ENCODE measurements at regions not wholly inside any gene's neighbourhood (a gene's known extent, or its start where the extent isn't known, plus 50 kb on each side); places are given as distances from the start of the nearest gene placed in this dataset.

- no peak for DNase-seq (ENCODE audit: low read depth in 2 of 2)
Observed at GRCh38 chr1:165073185-165074007, 283.1 kb downstream of the LMX1A start.

GRCh38 chr1:165070675-165071074 lies 285.8 kb downstream of the LMX1A start:
- DNase-seq (ENCODE audit: low read depth in 2 of 2): no peak

- no peak for DNase-seq (ENCODE audit: low read depth in 2 of 2)
Observed at GRCh38 chr1:165069829-165070228, 286.7 kb downstream of the LMX1A start.

GRCh38 chr1:165068741-165069140 lies 287.8 kb downstream of the LMX1A start:
- DNase-seq (ENCODE audit: low read depth in 2 of 2): no peak

GRCh38 chr1:165067829-165068228 lies 288.7 kb downstream of the LMX1A start:
- DNase-seq (ENCODE audit: low read depth in 2 of 2): no peak

- DNase-seq (ENCODE audit: low read depth in 2 of 2): no peak
Observed at GRCh38 chr1:165063181-165063965, 293.1 kb downstream of the LMX1A start.

- DNase-seq (ENCODE audit: low read depth in 2 of 2): no peak
Observed at GRCh38 chr1:165062346-165062745, 294.2 kb downstream of the LMX1A start.

- DNase-seq (ENCODE audit: low read depth in 2 of 2): no peak
Observed at GRCh38 chr1:165060285-165060793, 296.2 kb downstream of the LMX1A start.

GRCh38 chr1:165057956-165058355 lies 298.6 kb downstream of the LMX1A start:
- DNase-seq (ENCODE audit: low read depth in 2 of 2): no peak

- no peak for DNase-seq (ENCODE audit: low read depth in 2 of 2)
Observed at GRCh38 chr1:165056914-165057313, 299.6 kb downstream of the LMX1A start.

- DNase-seq (ENCODE audit: low read depth in 2 of 2): no peak
Observed at GRCh38 chr1:165055581-165055980, 300.9 kb downstream of the LMX1A start.

GRCh38 chr1:165054627-165055026 lies 301.9 kb downstream of the LMX1A start:
- no peak for DNase-seq (ENCODE audit: low read depth in 2 of 2)

- DNase-seq (ENCODE audit: low read depth in 2 of 2): no peak
Observed at GRCh38 chr1:165053351-165053750, 303.2 kb downstream of the LMX1A start.

GRCh38 chr1:165052936-165053335 lies 303.6 kb downstream of the LMX1A start:
- no peak for DNase-seq (ENCODE audit: low read depth in 2 of 2)

- no peak for DNase-seq (ENCODE audit: low read depth in 2 of 2)
Observed at GRCh38 chr1:165052431-165052830, 304.1 kb downstream of the LMX1A start.

- DNase-seq (ENCODE audit: low read depth in 2 of 2): no peak
Observed at GRCh38 chr1:165050246-165050645, 306.3 kb downstream of the LMX1A start.

GRCh38 chr1:165047994-165048393 lies 308.5 kb downstream of the LMX1A start:
- DNase-seq (ENCODE audit: low read depth in 2 of 2): no peak

- DNase-seq (ENCODE audit: low read depth in 2 of 2): no peak
Observed at GRCh38 chr1:165045902-165046301, 310.6 kb downstream of the LMX1A start.

- no peak for DNase-seq (ENCODE audit: low read depth in 2 of 2)
Observed at GRCh38 chr1:165040641-165041040, 315.9 kb downstream of the LMX1A start.

GRCh38 chr1:165039996-165040395 lies 316.5 kb downstream of the LMX1A start:
- DNase-seq (ENCODE audit: low read depth in 2 of 2): no peak

GRCh38 chr1:165036403-165036802 lies 320.1 kb downstream of the LMX1A start:
- no peak for DNase-seq (ENCODE audit: low read depth in 2 of 2)

GRCh38 chr1:165034136-165034809 lies 322.2 kb downstream of the LMX1A start:
- no peak for DNase-seq (ENCODE audit: low read depth in 2 of 2)
